GM18867 (cell line): ENCODE measurements at regions not wholly inside any gene's neighbourhood (a gene's known extent, or its start where the extent isn't known, plus 50 kb on each side); places are given as distances from the start of the nearest gene placed in this dataset.
"Not testable (repeated sequence)": the region's sequence is repeated elsewhere in the genome, so short reads cannot be mapped to it uniquely, and the experiment has no call there.

Experiments
- ATAC-seq: cut with Tn5 transposase; IDR thresholded peaks from one replicate; pipeline ENCODE4 v1.9.1; 2021; ENCODE audit warnings: mild to moderate bottlenecking, moderate library complexity; ENCODE audit not compliant: unreplicated experiment

DNA sequence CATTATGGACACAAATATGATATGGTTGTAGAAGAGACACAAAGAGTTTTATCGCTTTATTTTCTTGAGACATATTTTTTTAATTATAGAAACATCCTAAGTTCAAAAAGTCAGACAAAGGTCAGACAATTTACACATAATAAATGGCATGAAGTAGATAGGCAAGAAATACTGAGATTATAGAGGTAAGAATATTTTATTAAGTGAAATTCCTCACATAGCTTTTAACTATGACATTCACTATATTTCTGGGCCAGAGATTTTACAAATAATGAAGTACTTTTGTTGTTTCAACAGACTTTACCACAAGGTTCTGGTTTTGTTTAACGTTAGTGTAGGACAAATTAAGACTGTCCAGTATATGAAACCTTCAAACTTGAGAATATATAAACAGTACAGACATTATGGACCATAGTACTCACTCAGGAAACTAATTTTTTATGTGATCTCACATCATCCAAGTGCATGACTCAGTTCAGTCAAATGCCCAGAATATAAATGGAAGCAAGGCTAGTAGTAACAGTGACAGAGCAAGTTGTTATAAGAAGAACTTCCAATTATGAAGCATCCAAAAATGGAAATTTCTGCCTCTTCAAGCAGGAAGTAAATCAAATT lies 394.8 kb downstream of the KCNJ2 start:
- no peak for ATAC-seq

- ATAC-seq = no peak
Measured at GRCh38 chr17:70569128-70569527, 399.8 kb downstream of the KCNJ2 start.

DNA sequence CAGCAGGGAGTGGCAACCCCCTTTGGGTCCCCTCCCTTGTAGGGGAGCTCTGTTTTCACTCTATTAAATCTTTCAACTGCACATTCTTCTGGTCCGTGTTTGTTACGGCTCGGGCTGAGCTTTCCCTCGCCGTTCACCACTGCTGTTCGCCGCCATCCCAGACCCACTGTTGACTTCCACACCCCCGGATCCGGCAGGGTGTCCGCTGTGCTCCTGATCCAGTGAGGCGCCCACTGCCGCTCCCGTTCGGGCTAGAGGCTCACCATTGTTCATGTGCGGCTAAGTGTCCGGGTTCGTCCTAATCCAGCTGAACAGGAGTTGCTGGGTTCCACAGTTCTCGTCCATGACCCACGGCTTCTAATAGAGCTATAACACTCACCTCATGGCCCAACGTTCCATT lies 408.1 kb downstream of the KCNJ2 start:
- ATAC-seq = no peak

GRCh38 chr17:70581459-70581858 lies 412.1 kb downstream of the KCNJ2 start:
- ATAC-seq = no peak

DNA sequence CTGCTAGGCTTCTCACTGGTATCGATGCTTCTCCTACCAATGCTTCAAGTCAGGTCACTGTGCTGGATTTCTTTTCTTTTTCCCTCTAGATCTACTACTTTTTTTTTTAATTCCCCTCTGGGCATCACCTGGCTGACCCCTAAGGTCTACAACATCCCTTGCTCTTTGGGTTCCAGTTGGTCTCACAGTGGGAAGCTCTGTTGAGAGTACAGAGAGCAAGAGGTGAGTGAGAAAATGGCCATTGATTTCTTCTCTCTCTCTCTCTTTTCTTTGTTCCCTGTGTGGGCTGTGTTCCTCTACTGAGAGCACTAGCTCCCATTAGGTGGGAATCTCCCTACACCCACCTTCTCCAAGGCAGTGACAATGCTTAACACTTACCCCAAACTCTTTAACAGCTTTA lies 413.4 kb downstream of the KCNJ2 start:
- no peak for ATAC-seq

DNA sequence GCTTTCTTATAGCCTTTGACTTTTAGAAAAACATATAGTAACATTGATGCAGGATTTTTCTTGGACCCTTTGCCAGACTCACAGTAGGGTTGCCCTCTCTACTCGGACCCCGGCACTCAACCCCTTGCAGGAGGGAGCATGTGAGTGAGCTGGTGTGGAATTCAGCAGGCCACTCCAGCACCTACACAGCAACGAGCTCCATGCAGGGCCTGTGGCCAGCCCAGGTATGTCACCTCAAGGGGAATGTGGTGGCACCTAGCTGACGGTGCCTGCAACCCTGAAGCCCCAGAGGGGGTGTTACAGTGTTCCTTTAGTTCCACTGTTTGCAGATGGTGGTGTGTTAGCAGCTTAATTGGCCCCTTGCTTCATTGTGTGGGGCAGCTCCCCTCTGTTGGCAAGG lies 414.9 kb downstream of the KCNJ2 start:
- ATAC-seq = no peak

DNA sequence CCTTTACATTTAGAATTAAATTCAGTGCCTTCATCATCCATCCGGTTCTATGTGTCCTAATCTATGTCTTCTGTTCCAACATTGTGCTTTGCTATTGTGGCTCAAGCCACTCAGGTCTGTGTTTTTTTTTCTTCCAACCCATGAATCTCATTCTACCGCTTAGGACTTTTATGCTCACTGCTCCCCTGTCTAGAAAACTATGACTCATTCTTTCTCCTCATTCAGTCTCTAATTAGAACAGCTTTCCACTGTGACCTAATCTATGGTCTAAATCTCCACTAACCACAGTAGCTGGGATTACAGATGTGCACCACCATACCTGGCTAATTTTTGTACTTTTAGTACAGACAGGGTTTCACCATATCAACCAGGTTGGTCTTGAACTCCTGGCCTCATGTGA lies 418.7 kb downstream of the KCNJ2 start:
- no peak for ATAC-seq

GRCh38 chr17:70597774-70598173 lies 428.4 kb downstream of the KCNJ2 start:
- no peak for ATAC-seq

DNA sequence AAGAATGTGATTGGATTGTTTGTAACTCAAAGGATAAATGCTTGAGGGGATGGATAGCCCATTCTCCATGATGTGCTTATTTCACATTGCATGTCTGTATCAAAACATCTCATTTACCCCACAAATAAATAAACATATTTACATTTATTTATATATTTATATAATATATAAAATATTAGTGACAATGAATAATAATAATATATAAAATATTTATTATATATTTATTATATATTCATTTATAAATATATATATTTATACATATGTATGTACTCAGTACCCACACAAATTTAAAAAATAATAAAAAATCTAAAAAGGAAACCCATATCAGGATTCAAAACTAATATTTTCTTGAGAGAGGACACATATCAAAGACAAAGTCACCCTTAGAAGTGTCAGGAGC lies 429.9 kb downstream of the KCNJ2 start:
- no peak for ATAC-seq

GRCh38 chr17:70599945-70600344 lies 430.6 kb downstream of the KCNJ2 start:
- ATAC-seq = not testable (repeated sequence)

DNA sequence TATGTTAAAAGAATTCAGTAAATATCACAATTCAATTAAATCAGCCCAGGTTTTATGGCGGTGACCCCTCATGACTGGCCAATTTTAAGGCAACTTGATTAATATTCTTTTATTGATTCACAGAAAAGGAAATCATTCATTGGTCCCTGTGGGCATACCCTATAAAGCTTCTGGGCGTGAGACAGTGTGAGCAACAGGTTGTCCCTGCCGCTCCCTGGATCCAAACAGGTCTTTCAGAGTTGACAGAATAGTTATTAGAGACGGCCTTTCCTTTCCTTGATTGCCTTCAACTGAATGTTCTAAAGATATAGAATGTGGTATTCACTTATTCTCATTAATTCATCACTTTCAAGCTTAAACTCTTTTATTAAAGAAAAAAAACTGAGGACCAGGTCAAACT lies 433.9 kb downstream of the KCNJ2 start:
- ATAC-seq = no peak

GRCh38 chr17:70604854-70605253 lies 435.5 kb downstream of the KCNJ2 start:
- no peak for ATAC-seq

GRCh38 chr17:70606086-70606485 lies 436.8 kb downstream of the KCNJ2 start:
- ATAC-seq = no peak

DNA sequence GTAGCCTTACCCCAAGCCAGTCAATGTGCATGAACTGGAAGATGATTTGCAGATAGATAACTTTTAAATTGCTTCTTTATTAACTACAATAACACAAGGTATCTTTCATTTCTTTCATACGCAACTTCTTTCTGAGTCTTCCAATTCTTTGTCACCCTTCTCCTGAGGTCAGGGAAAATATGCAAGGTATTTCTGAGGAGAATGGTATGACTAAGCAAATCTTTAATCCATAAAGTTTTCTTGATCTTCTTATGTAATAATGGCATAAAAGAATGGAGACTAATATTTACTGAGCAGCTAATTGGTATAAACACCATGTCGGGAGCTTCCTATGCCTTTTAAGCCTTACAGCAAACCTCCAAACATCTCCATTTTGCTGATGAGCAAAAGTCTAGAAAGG lies 438.9 kb downstream of the KCNJ2 start:
- no peak for ATAC-seq

GRCh38 chr17:70608957-70609356 lies 439.6 kb downstream of the KCNJ2 start:
- ATAC-seq = no peak

DNA sequence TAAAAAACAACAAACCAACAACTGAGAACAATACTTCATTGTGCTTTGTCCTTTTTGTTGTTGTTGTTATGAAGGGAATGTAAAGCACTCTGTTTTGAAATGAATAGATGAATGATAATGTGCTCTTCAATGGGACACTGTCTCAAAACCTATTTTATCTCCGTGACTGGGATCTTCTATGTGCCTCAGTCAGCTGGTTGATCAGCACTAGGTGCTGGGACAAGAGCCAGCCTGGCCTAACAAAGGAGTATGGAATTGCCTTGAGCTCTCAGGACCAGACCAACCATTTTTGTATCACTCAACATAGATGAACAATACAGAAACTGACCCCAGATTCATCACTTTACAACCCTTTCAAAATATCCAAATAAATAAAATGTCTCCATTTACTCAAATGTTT lies 440.2 kb downstream of the KCNJ2 start:
- no peak for ATAC-seq

DNA sequence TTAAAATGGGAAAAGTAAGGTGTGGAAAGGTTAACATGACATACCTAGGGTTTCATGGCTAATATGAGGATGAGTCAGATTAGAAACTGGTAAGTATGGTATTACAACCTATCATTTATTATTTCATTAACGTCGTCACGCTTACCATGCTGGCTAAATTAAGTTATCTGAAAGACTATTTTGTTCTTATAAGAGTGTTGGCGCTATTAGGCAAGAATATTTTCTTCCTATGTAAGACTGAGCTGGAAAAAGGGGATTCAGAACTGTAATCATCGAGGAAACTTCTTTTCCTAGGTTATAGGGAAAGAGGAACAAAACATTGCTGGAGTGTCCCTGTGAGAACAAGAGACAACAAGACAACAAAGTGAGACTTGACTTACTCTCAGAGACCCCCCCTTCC lies 440.8 kb downstream of the KCNJ2 start:
- ATAC-seq = no peak

GRCh38 chr17:70613681-70614080 lies 444.3 kb downstream of the KCNJ2 start:
- no peak for ATAC-seq

DNA sequence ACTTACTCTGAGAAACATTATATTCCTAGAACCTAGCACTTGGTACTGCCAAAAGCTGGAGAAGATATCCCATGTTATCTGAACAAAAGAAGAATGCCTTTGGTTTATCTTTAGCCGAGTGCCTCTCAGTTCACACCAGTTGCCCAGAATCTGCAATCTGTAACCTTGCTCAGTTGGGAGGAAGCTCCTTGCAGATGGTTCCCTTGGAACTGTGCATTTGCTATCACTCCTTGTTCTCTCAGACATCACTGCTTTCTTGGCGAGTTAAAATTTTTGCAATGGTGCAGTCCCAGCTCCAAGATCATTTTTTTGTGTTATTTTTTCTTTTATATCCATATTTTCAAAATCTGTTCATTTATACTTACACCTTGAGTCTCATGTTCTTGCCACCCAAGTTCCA lies 446.5 kb downstream of the KCNJ2 start:
- no peak for ATAC-seq

GRCh38 chr17:70618641-70619040 lies 449.3 kb downstream of the KCNJ2 start:
- ATAC-seq = no peak

DNA sequence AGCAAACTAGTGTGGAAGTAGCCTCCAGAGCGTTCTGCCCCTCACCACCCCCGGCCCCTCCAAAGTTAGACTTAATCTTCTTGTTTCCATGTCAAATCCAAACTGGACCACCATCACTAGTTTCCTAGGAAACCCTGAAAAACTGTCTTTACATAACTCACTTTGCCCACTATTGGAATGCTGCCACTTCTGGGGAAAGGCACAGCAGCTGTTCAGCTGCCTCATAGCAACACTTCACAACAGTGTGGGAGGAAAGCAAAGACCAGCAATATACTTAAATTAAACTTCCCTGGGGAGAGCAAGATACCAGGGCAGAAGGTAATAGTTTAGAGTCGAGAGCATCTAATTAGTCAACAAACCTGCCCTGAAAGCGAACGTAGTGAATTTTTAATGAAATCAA lies 452.2 kb downstream of the KCNJ2 start:
- no peak for ATAC-seq

DNA sequence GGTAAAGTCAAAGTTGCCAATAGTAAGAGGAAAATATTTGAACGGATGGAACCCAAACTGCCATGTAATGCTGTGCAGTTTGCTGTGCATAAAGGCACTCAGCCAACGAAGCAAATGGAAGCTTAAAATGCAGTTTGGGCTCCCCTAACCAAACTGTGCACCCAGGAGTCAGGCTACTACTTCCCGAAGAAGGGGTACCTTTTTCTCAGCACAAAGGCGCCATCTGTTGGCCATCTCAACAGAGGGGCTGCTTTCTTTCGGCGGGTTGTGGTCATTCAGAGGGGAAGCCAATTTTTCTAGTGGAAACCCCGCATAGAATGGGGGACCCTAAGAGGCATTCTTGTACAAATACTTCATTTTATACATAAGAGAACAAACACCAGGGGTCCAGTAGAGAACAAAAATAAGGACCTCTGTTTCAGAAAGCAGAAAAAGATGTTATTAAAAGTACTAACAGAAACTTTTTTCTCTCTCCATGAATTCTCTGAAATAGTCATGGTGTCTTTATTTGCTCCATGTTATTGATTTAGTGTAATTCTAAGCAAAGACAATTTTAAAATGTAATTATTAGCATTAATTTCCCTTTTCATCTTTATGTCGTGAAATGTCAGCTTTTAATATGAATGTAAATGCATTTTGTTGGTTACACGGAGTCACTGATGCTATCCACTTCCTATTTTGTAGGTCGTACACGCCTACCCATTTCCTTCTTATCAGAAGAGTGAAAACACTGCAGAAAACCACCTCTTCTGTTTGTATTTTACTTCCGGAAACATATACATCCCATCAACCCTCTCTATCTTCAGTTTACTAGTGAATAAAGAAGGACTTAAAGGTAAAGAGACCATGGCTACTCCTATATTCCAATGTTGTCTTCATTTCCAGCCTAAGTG lies 453.3 kb downstream of the KCNJ2 start:
- no peak for ATAC-seq

DNA sequence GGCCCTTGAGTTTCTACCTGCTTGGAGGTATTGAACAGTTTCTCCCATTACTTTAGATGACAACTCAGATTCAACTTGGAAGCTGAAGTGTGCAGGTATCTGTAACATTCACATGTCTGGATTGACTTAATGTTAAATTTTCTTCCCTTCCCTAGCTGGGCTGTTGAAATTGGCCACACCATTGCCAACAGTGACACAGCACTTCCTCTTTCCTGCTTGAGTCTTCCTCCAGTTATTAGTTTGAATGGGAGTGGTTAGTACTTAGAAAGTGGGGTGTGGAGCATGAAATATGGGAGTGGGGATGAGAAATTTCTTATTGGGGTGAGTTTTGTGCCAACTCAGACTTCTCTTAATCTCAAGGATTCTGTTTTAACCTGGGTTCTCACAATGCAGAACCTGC lies 454.9 kb downstream of the KCNJ2 start:
- no peak for ATAC-seq
